MM.1S (cell line): ENCODE measurements at regions not wholly inside any gene's neighbourhood (a gene's known extent, or its start where the extent isn't known, plus 50 kb on each side); places are given as distances from the start of the nearest gene placed in this dataset.

Experiments
- EZH2 ChIP-seq: fragments of 300-600 bp; sonication (generic); optimal IDR thresholded peaks from 2 replicates; pipeline ENCODE3; 2017; ENCODE audit warnings: low read depth, mild to moderate bottlenecking, antibody characterized with exemption, low read length, mixed read lengths
- TF ChIP-seq, protein P1 (sequence below): fragments of 300-600 bp; sonication (generic); IDR thresholded peaks from 2 replicates; pipeline ENCODE4 v1.5.1; 2016; ENCODE audit warnings: antibody characterized with exemption, low read length, mixed read lengths

DNA sequence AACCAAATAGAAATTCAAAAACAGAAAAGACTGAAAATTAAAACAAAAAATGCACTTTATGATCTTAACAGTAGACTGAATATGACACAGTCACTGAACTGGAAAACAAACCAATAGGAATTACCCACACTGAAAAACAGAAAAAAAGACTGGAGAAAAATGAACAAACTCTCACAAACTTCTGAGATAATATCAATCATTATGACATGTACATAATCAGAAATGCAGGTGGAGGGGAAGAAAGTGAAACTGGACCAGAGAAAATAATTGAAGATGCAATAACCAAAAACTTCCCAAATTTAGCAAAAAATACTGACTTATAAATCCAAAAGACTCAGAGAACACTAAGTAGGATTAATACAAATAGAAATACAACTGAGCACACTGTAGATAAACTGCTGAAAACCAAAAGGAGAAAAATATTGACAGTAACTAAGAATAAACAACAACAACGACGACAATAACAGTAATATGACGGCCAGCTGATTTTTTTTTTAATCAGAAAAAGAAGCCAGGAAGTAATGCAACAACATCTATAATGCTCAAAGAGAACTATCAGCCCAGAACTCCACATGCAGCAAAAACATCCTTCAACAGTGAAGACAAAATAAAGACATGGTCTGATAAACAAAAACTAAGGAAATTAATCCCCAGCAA, 108.1 kb downstream of the ZFAND4 start:
- TF ChIP-seq, protein P1, sequence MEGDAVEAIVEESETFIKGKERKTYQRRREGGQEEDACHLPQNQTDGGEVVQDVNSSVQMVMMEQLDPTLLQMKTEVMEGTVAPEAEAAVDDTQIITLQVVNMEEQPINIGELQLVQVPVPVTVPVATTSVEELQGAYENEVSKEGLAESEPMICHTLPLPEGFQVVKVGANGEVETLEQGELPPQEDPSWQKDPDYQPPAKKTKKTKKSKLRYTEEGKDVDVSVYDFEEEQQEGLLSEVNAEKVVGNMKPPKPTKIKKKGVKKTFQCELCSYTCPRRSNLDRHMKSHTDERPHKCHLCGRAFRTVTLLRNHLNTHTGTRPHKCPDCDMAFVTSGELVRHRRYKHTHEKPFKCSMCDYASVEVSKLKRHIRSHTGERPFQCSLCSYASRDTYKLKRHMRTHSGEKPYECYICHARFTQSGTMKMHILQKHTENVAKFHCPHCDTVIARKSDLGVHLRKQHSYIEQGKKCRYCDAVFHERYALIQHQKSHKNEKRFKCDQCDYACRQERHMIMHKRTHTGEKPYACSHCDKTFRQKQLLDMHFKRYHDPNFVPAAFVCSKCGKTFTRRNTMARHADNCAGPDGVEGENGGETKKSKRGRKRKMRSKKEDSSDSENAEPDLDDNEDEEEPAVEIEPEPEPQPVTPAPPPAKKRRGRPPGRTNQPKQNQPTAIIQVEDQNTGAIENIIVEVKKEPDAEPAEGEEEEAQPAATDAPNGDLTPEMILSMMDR = no peak
- TF ChIP-seq EZH2 = no peak
